SK-N-SH treated with all-trans-retinoic acid at 6 μM for 48 hours (cell line): ENCODE measurements at regions not wholly inside any gene's neighbourhood (a gene's known extent, or its start where the extent isn't known, plus 50 kb on each side); places are given as distances from the start of the nearest gene placed in this dataset.

Source experiments
- ATAC-seq: fragments of 200-7000 bp; cut with Tn5 transposase; 3 replicates; pipeline ENCODE4 v1.9.1; 2020; ENCODE audit warnings: mild to moderate bottlenecking, moderate library complexity
- ARNTL ChIP-seq: fragments of 450-650 bp; formaldehyde crosslinking; IDR thresholded peaks from 2 replicates; pipeline ENCODE4 v1.5.0; 2020; ENCODE audit warnings: low read depth, mild to moderate bottlenecking, moderate library complexity, borderline replicate concordance
- BACH2 ChIP-seq: fragments of 250-450 bp; sonication (Bioruptor Pico); IDR thresholded peaks from 2 replicates; pipeline ENCODE4 v1.9.0; 2021; ENCODE audit warnings: mild to moderate bottlenecking, borderline replicate concordance
- CREB5 ChIP-seq: fragments of 250-450 bp; sonication (Bioruptor Pico); IDR thresholded peaks from 2 replicates; pipeline ENCODE4 v1.5.1; 2020; ENCODE audit warnings: low read depth, mild to moderate bottlenecking, moderate library complexity
- CSDC2 ChIP-seq: fragments of 250-450 bp; sonication (Bioruptor Pico); IDR thresholded peaks from 2 replicates; pipeline ENCODE4 v1.5.0; 2020; ENCODE audit warnings: mild to moderate bottlenecking, moderate library complexity
- ESRRG ChIP-seq: fragments of 250-450 bp; sonication (Bioruptor Pico); IDR thresholded peaks from 2 replicates; pipeline ENCODE4 v1.6.1; 2021; ENCODE audit warnings: mild to moderate bottlenecking
- GLIS3 ChIP-seq: fragments of 250-450 bp; sonication (Bioruptor Pico); IDR thresholded peaks from 2 replicates; pipeline ENCODE4 v1.5.0; 2020; ENCODE audit warnings: mild to moderate bottlenecking, moderate library complexity
- ISL1 ChIP-seq: fragments of 250-450 bp; sonication (Bioruptor Pico); IDR thresholded peaks from 2 replicates; pipeline ENCODE4 v2.1.2; 2022; ENCODE audit warnings: mild to moderate bottlenecking, moderate library complexity
- OSR1 ChIP-seq: fragments of 250-450 bp; sonication (Bioruptor Pico); IDR thresholded peaks from 2 replicates; pipeline ENCODE4 v1.8.0; 2022; ENCODE audit warnings: moderate library complexity, mild to moderate bottlenecking, inconsistent platforms
- POU6F1 ChIP-seq: fragments of 250-450 bp; sonication (Bioruptor Pico); IDR thresholded peaks from 2 replicates; pipeline ENCODE4 v1.8.0; 2021; ENCODE audit warnings: low read depth, mild to moderate bottlenecking, moderate library complexity, borderline replicate concordance
- PPARA ChIP-seq: fragments of 250-450 bp; sonication (Bioruptor Pico); IDR thresholded peaks from 2 replicates; pipeline ENCODE4 v1.5.0; 2020; ENCODE audit warnings: mild to moderate bottlenecking, borderline replicate concordance
- RARB ChIP-seq: fragments of 250-450 bp; sonication (Bioruptor Pico); IDR thresholded peaks from 2 replicates; pipeline ENCODE4 v1.8.0; 2021; ENCODE audit warnings: mild to moderate bottlenecking, moderate library complexity
- SNAI2 ChIP-seq: fragments of 250-450 bp; sonication (Bioruptor Pico); IDR thresholded peaks from 2 replicates; pipeline ENCODE4 v1.5.0; 2020; ENCODE audit warnings: mild to moderate bottlenecking, moderate library complexity
- TCF4 ChIP-seq: fragments of 250-450 bp; sonication (Bioruptor Pico); IDR thresholded peaks from 2 replicates; pipeline ENCODE4 v1.8.0; 2021; ENCODE audit warnings: mild to moderate bottlenecking, moderate library complexity, borderline replicate concordance
- TOX ChIP-seq: fragments of 250-450 bp; sonication (Bioruptor Pico); IDR thresholded peaks from 2 replicates; pipeline ENCODE4 v1.8.0; 2021; ENCODE audit warnings: mild to moderate bottlenecking, moderate library complexity, borderline replicate concordance
- ZC3H10 ChIP-seq: fragments of 250-450 bp; sonication (Bioruptor Pico); IDR thresholded peaks from 2 replicates; pipeline ENCODE4 v1.5.1; 2021; ENCODE audit warnings: mild to moderate bottlenecking, moderate library complexity
- ZFP3 ChIP-seq: fragments of 250-450 bp; sonication (Bioruptor Pico); IDR thresholded peaks from 2 replicates; pipeline ENCODE4 v1.5.0; 2020; ENCODE audit warnings: mild to moderate bottlenecking, moderate library complexity
- ZFP30 ChIP-seq: fragments of 450-650 bp; formaldehyde crosslinking; IDR thresholded peaks from 2 replicates; pipeline ENCODE4 v1.5.0; 2022; ENCODE audit warnings: mild to moderate bottlenecking, moderate library complexity
- ZNF565 ChIP-seq: fragments of 450-650 bp; formaldehyde crosslinking; conservative IDR thresholded peaks from 2 replicates; pipeline ENCODE4 v1.5.0; 2020; ENCODE audit warnings: low read depth, mild to moderate bottlenecking, moderate library complexity
- ZNF70 ChIP-seq: fragments of 450-650 bp; formaldehyde crosslinking; IDR thresholded peaks from 2 replicates; pipeline ENCODE4 v1.5.0; 2020; ENCODE audit warnings: mild to moderate bottlenecking, moderate library complexity
- ZNF8 ChIP-seq: fragments of 450-650 bp; formaldehyde crosslinking; IDR thresholded peaks from 2 replicates; pipeline ENCODE4 v1.5.0; 2020; ENCODE audit warnings: mild to moderate bottlenecking, moderate library complexity
- TF ChIP-seq, protein P1 (sequence below): fragments of 250-450 bp; sonication (Bioruptor Pico); IDR thresholded peaks from 2 replicates; pipeline ENCODE4 v1.5.1; 2021; ENCODE audit warnings: mild to moderate bottlenecking, moderate library complexity
- TF ChIP-seq, protein P2 (sequence below): fragments of 250-450 bp; sonication (Bioruptor Pico); IDR thresholded peaks from 2 replicates; pipeline ENCODE4 v1.5.0; 2020; ENCODE audit warnings: mild to moderate bottlenecking, moderate library complexity
- TF ChIP-seq, protein P3 (sequence below): fragments of 250-450 bp; sonication (Bioruptor Pico); IDR thresholded peaks from 2 replicates; pipeline ENCODE4 v1.8.0; 2020; ENCODE audit warnings: mild to moderate bottlenecking, moderate library complexity, borderline replicate concordance

DNA sequence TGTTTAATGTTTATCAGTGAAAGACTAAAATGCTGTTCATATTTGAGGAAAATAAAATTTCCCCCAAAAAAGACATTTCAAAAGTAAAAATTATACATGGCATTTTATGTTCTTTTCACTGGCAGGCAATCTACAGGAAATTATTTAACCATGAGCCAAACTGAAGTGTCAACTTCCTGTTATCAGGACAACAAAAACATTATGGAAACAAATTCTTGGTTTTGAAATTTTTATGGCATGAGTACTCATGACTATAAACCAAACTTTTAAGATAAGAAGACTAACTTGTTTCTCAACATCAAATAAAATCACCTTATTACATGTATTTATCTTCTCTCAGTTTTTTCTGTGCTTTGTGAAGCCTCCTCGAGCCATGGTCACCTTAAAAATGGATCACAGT is 698.6 kb downstream of the LTN1 start:
- TF ChIP-seq ZNF565 (CRISPR knock-in tag) (no peak), RARB (CRISPR knock-in tag) (no peak), PPARA (CRISPR knock-in tag) (no peak), ZNF70 (no peak), CREB5 (no peak), GLIS3 (CRISPR knock-in tag) (no peak)
- TF ChIP-seq, protein P1, sequence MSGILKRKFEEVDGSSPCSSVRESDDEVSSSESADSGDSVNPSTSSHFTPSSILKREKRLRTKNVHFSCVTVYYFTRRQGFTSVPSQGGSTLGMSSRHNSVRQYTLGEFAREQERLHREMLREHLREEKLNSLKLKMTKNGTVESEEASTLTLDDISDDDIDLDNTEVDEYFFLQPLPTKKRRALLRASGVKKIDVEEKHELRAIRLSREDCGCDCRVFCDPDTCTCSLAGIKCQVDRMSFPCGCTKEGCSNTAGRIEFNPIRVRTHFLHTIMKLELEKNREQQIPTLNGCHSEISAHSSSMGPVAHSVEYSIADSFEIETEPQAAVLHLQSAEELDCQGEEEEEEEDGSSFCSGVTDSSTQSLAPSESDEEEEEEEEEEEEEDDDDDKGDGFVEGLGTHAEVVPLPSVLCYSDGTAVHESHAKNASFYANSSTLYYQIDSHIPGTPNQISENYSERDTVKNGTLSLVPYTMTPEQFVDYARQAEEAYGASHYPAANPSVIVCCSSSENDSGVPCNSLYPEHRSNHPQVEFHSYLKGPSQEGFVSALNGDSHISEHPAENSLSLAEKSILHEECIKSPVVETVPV (CRISPR knock-in tag): no peak
- TF ChIP-seq, all 23 proteins: peak for 0
- no peak for ATAC-seq

GRCh38 chr21:28283641-28284490 is 708.8 kb downstream of the LTN1 start:
- TF ChIP-seq CSDC2 (CRISPR knock-in tag) (0 out of 2 replicates have a peak, but pooled peaks have one; percentile 18), POU6F1 (CRISPR knock-in tag) (no peak), TOX (no peak), RARB (CRISPR knock-in tag) (no peak), TCF4 (CRISPR knock-in tag) (peak; percentile 91), BACH2 (CRISPR knock-in tag) (no peak), ARNTL (CRISPR knock-in tag) (no peak), ESRRG (CRISPR knock-in tag) (0 out of 2 replicates have a peak, but pooled peaks have one; percentile 21), SNAI2 (CRISPR knock-in tag) (no peak), CREB5 (peak; percentile 69; the same call in 1 of the 2 replicates), ZNF565 (CRISPR knock-in tag) (no peak), ZFP3 (CRISPR knock-in tag) (no peak), GLIS3 (CRISPR knock-in tag) (peak; percentile 42; the same call in 1 of the 2 replicates), ISL1 (CRISPR knock-in tag) (peak; percentile 97), OSR1 (no peak), PPARA (CRISPR knock-in tag) (no peak), ZNF8 (CRISPR knock-in tag) (0 out of 2 replicates have a peak, but pooled peaks have one; percentile 20), ZC3H10 (CRISPR knock-in tag) (no peak), ZFP30 (no peak), ZNF70 (no peak)
- TF ChIP-seq, protein P1 (CRISPR knock-in tag): no peak
- TF ChIP-seq, protein P2, sequence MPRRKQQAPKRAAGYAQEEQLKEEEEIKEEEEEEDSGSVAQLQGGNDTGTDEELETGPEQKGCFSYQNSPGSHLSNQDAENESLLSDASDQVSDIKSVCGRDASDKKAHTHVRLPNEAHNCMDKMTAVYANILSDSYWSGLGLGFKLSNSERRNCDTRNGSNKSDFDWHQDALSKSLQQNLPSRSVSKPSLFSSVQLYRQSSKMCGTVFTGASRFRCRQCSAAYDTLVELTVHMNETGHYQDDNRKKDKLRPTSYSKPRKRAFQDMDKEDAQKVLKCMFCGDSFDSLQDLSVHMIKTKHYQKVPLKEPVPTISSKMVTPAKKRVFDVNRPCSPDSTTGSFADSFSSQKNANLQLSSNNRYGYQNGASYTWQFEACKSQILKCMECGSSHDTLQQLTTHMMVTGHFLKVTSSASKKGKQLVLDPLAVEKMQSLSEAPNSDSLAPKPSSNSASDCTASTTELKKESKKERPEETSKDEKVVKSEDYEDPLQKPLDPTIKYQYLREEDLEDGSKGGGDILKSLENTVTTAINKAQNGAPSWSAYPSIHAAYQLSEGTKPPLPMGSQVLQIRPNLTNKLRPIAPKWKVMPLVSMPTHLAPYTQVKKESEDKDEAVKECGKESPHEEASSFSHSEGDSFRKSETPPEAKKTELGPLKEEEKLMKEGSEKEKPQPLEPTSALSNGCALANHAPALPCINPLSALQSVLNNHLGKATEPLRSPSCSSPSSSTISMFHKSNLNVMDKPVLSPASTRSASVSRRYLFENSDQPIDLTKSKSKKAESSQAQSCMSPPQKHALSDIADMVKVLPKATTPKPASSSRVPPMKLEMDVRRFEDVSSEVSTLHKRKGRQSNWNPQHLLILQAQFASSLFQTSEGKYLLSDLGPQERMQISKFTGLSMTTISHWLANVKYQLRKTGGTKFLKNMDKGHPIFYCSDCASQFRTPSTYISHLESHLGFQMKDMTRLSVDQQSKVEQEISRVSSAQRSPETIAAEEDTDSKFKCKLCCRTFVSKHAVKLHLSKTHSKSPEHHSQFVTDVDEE (CRISPR knock-in tag): 0 out of 2 replicates have a peak, but pooled peaks have one; percentile 87
- TF ChIP-seq, protein P3, sequence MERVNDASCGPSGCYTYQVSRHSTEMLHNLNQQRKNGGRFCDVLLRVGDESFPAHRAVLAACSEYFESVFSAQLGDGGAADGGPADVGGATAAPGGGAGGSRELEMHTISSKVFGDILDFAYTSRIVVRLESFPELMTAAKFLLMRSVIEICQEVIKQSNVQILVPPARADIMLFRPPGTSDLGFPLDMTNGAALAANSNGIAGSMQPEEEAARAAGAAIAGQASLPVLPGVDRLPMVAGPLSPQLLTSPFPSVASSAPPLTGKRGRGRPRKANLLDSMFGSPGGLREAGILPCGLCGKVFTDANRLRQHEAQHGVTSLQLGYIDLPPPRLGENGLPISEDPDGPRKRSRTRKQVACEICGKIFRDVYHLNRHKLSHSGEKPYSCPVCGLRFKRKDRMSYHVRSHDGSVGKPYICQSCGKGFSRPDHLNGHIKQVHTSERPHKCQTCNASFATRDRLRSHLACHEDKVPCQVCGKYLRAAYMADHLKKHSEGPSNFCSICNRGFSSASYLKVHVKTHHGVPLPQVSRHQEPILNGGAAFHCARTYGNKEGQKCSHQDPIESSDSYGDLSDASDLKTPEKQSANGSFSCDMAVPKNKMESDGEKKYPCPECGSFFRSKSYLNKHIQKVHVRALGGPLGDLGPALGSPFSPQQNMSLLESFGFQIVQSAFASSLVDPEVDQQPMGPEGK (CRISPR knock-in tag): no peak
- ATAC-seq: peak; percentile 97
